C4-2B (cell line): ENCODE measurements at regions not wholly inside any gene's neighbourhood (a gene's known extent, or its start where the extent isn't known, plus 50 kb on each side); places are given as distances from the start of the nearest gene placed in this dataset.

Experiments
- CTCF ChIP-seq: fragments of 450-650 bp; conservative IDR thresholded peaks from 2 replicates; pipeline ENCODE4 v1.5.1; 2017; ENCODE audit warnings: mild to moderate bottlenecking
- ZFX ChIP-seq: fragments of 450-650 bp; IDR thresholded peaks from 2 replicates; pipeline ENCODE4 v1.6.1; 2017

GRCh38 chr17:79673517-79673916 lies 57.2 kb upstream of the ENPP7 start:
- no peak for TF ChIP-seq CTCF
- no peak for TF ChIP-seq ZFX
